ENCODE measurements at regions not wholly inside any gene's neighbourhood (a gene's known extent, or its start where the extent isn't known, plus 50 kb on each side); places are given as distances from the start of the nearest gene placed in this dataset.

- no peak for TF ChIP-seq CTCF (conservative IDR thresholded peaks at IDR 0.05; ENCODE audit: low read depth, low read length)
- no peak for DNase-seq (ENCODE audit: low read depth)
- no peak overlapping the region for H3K4me3 ChIP-seq (ENCODE audit: low read depth, low read length)
Observed at GRCh38 chr14:98890556-98891340, 381.2 kb downstream of the BCL11B start.

GRCh38 chr14:98893675-98894074, 378.3 kb downstream of the BCL11B start:
- no peak for DNase-seq (ENCODE audit: low read depth)

GRCh38 chr14:98894600-98894999, 377.4 kb downstream of the BCL11B start:
- no peak for TF ChIP-seq CTCF (conservative IDR thresholded peaks at IDR 0.05; ENCODE audit: low read depth, low read length)
- DNase-seq (ENCODE audit: low read depth), result no peak
- H3K4me3 ChIP-seq (ENCODE audit: low read depth, low read length), result no peak overlapping the region

More at GRCh38 chr14:98893675-98894074, 378.3 kb downstream of the BCL11B start:
- TF ChIP-seq CTCF (conservative IDR thresholded peaks at IDR 0.05; ENCODE audit: low read depth, low read length), result no peak
- H3K4me3 ChIP-seq (ENCODE audit: low read depth, low read length), result no peak overlapping the region

GRCh38 chr14:98896449-98896848, 375.5 kb downstream of the BCL11B start:
- TF ChIP-seq CTCF (conservative IDR thresholded peaks at IDR 0.05; ENCODE audit: low read depth, low read length), result no peak
- no peak for DNase-seq (ENCODE audit: low read depth)
- H3K4me3 ChIP-seq (ENCODE audit: low read depth, low read length), result no peak overlapping the region

GRCh38 chr14:98897605-98898309, 374.2 kb downstream of the BCL11B start:
- no peak overlapping the region for H3K4me3 ChIP-seq (ENCODE audit: low read depth, low read length)
- no peak for DNase-seq (ENCODE audit: low read depth)
- TF ChIP-seq CTCF (conservative IDR thresholded peaks at IDR 0.05; ENCODE audit: low read depth, low read length), result no peak

- H3K4me3 ChIP-seq (ENCODE audit: low read depth, low read length), result no peak overlapping the region
- DNase-seq (ENCODE audit: low read depth), result no peak
- TF ChIP-seq CTCF (conservative IDR thresholded peaks at IDR 0.05; ENCODE audit: low read depth, low read length), result no peak
Observed at GRCh38 chr14:98899441-98899840, 372.6 kb downstream of the BCL11B start.

All from choroid plexus epithelial cell (primary cell).